C4-2B (cell line): ENCODE measurements at regions not wholly inside any gene's neighbourhood (a gene's known extent, or its start where the extent isn't known, plus 50 kb on each side); places are given as distances from the start of the nearest gene placed in this dataset.

Source experiments
- ZFX ChIP-seq: fragments of 450-650 bp; IDR thresholded peaks from 2 replicates; pipeline ENCODE4 v1.6.1; 2017
- TF ChIP-seq, protein P1 (sequence below): fragments of 450-650 bp; conservative IDR thresholded peaks from 2 replicates; pipeline ENCODE4 v1.5.1; 2017; ENCODE audit warnings: mild to moderate bottlenecking

DNA sequence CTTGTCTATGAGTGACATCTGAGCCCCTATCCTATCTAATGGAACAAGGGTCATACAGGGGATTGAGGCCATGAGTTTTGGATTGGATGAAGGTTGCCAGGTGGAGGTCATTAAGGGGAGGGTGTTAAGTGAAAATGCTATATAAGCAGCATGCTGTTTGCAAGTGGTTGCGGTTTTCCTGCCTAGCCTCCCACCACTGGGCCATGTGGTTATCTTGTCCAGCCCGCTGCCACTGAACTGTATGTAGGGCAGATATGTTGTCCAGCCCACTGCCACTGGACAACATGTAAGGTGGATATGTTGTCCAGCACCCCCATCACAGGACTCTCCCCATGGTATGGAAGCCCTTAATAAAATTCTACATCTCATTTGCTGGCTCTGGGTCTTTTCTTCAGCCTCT, 200.0 kb downstream of the FGF10 start:
- TF ChIP-seq, protein P1, sequence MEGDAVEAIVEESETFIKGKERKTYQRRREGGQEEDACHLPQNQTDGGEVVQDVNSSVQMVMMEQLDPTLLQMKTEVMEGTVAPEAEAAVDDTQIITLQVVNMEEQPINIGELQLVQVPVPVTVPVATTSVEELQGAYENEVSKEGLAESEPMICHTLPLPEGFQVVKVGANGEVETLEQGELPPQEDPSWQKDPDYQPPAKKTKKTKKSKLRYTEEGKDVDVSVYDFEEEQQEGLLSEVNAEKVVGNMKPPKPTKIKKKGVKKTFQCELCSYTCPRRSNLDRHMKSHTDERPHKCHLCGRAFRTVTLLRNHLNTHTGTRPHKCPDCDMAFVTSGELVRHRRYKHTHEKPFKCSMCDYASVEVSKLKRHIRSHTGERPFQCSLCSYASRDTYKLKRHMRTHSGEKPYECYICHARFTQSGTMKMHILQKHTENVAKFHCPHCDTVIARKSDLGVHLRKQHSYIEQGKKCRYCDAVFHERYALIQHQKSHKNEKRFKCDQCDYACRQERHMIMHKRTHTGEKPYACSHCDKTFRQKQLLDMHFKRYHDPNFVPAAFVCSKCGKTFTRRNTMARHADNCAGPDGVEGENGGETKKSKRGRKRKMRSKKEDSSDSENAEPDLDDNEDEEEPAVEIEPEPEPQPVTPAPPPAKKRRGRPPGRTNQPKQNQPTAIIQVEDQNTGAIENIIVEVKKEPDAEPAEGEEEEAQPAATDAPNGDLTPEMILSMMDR: no peak
- no peak for TF ChIP-seq ZFX
